WTC11 (cell line): ENCODE measurements at regions not wholly inside any gene's neighbourhood (a gene's known extent, or its start where the extent isn't known, plus 50 kb on each side); places are given as distances from the start of the nearest gene placed in this dataset.

Experiments used
- ATAC-seq: fragments of 200-7000 bp; cut with Tn5 transposase; 2 replicates; pipeline ENCODE4 v1.10.0; 2021; ENCODE audit warnings: mild to moderate bottlenecking, moderate library complexity
- CTCF ChIA-PET: fragments of 300-600 bp; sonication (Branson Sonifier 250); formaldehyde crosslinking; loops from one replicate; lab custom pipeline; 2021; ENCODE audit warnings: antibody characterized with exemption; lab: Charles Lee
- POLR2A ChIA-PET: fragments of 350-600 bp; sonication (Branson Sonifier 250); formaldehyde crosslinking; loops from one replicate; lab custom pipeline; 2021; ENCODE audit warnings: antibody characterized with exemption; lab: Charles Lee
- DNase-seq: peaks from one replicate; pipeline ENCODE4 v3.0.0; 2021; ENCODE audit warnings: low spot score
- H3K27ac Mint-ChIP-seq: 2 replicates; pipeline ENCODE4 v1.8.0; 2021; ENCODE audit warnings: mixed read lengths
- H3K27me3 Mint-ChIP-seq: 2 replicates; pipeline ENCODE4 v1.8.0; 2021; ENCODE audit warnings: low read depth, mild to moderate bottlenecking, moderate library complexity, mixed read lengths
- H3K36me3 Mint-ChIP-seq: 2 replicates; pipeline ENCODE4 v1.8.0; 2021; ENCODE audit warnings: mixed read lengths
- H3K4me1 Mint-ChIP-seq: 2 replicates; pipeline ENCODE4 v1.8.0; 2022; ENCODE audit warnings: mixed read lengths
- H3K4me3 Mint-ChIP-seq: 2 replicates; pipeline ENCODE4 v1.8.0; 2021; ENCODE audit warnings: mild to moderate bottlenecking, moderate library complexity, mixed read lengths
- H3K9me3 Mint-ChIP-seq: 2 replicates; pipeline ENCODE4 v1.8.0; 2021; ENCODE audit warnings: mixed read lengths
- AFF4 ChIP-seq: sonication (generic); formaldehyde crosslinking; IDR thresholded peaks from 2 replicates; pipeline ENCODE4 v1.8.1; 2023; ENCODE audit warnings: mild to moderate bottlenecking, missing genetic modification reagents, borderline replicate concordance
- ARID4B ChIP-seq: sonication (generic); formaldehyde crosslinking; IDR thresholded peaks from 2 replicates; pipeline ENCODE4 v1.8.0; 2023; ENCODE audit warnings: missing genetic modification reagents, mild to moderate bottlenecking, borderline replicate concordance
- ATF1 ChIP-seq: sonication (generic); formaldehyde crosslinking; IDR thresholded peaks from 2 replicates; pipeline ENCODE4 v1.8.1; 2023; ENCODE audit warnings: mild to moderate bottlenecking, moderate library complexity, missing genetic modification reagents
- ATF6 ChIP-seq: sonication (generic); formaldehyde crosslinking; IDR thresholded peaks from 2 replicates; pipeline ENCODE4 v1.8.1; 2023; ENCODE audit warnings: mild to moderate bottlenecking, missing genetic modification reagents
- CREM ChIP-seq: sonication (generic); formaldehyde crosslinking; IDR thresholded peaks from 2 replicates; pipeline ENCODE4 v1.8.1; 2022; ENCODE audit warnings: mild to moderate bottlenecking, missing genetic modification reagents, moderate library complexity
- ELF4 ChIP-seq: sonication (generic); formaldehyde crosslinking; IDR thresholded peaks from 2 replicates; pipeline ENCODE4 v1.8.1; 2022; ENCODE audit warnings: low read depth, mild to moderate bottlenecking, moderate library complexity, missing genetic modification reagents
- EMX1 ChIP-seq: fragments of 250-450 bp; sonication (Bioruptor Pico); IDR thresholded peaks from 2 replicates; pipeline ENCODE4 v1.8.0; 2021; ENCODE audit warnings: mild to moderate bottlenecking
- JAZF1 ChIP-seq: fragments of 250-450 bp; sonication (Bioruptor Pico); IDR thresholded peaks from 2 replicates; pipeline ENCODE4 v1.9.0; 2021; ENCODE audit warnings: moderate library complexity, mild to moderate bottlenecking, inconsistent platforms
- JUN ChIP-seq: sonication (generic); formaldehyde crosslinking; IDR thresholded peaks from 2 replicates; pipeline ENCODE4 v1.8.0; 2023; ENCODE audit warnings: mild to moderate bottlenecking, missing genetic modification reagents
- MAX ChIP-seq: sonication (generic); formaldehyde crosslinking; IDR thresholded peaks from 2 replicates; pipeline ENCODE4 v1.8.0; 2022; ENCODE audit warnings: mild to moderate bottlenecking, missing genetic modification reagents
- NR1H2 ChIP-seq: sonication (generic); formaldehyde crosslinking; IDR thresholded peaks from 2 replicates; pipeline ENCODE4 v1.9.0; 2021; ENCODE audit warnings: mild to moderate bottlenecking, moderate library complexity, missing genetic modification reagents
- NR3C1 ChIP-seq: sonication (generic); formaldehyde crosslinking; conservative IDR thresholded peaks from 2 replicates; pipeline ENCODE4 v1.8.1; 2023; ENCODE audit warnings: low read depth, mild to moderate bottlenecking, missing genetic modification reagents
- SMAD3 ChIP-seq: sonication (generic); formaldehyde crosslinking; IDR thresholded peaks from 2 replicates; pipeline ENCODE4 v1.8.0; 2022; ENCODE audit warnings: missing genetic modification reagents, mild to moderate bottlenecking, borderline replicate concordance
- SMAD4 ChIP-seq: sonication (generic); formaldehyde crosslinking; IDR thresholded peaks from 2 replicates; pipeline ENCODE4 v1.8.0; 2022; ENCODE audit warnings: mild to moderate bottlenecking, missing genetic modification reagents
- ZBTB43 ChIP-seq: sonication (generic); formaldehyde crosslinking; IDR thresholded peaks from 2 replicates; pipeline ENCODE4 v1.8.1; 2023; ENCODE audit warnings: mild to moderate bottlenecking, missing genetic modification reagents
- ZNF232 ChIP-seq: sonication (generic); formaldehyde crosslinking; IDR thresholded peaks from 2 replicates; pipeline ENCODE4 v1.8.0; 2022; ENCODE audit warnings: mild to moderate bottlenecking, missing genetic modification reagents
- ZNF425 ChIP-seq: fragments of 250-450 bp; sonication (Bioruptor Pico); conservative IDR thresholded peaks from 2 replicates; pipeline ENCODE4 v1.9.0; 2021; ENCODE audit warnings: mild to moderate bottlenecking
- ZNF671 ChIP-seq: fragments of 250-450 bp; sonication (Bioruptor Pico); IDR thresholded peaks from 2 replicates; pipeline ENCODE4 v1.8.0; 2021; ENCODE audit warnings: mild to moderate bottlenecking
- ZSCAN18 ChIP-seq: fragments of 250-450 bp; sonication (Bioruptor Pico); IDR thresholded peaks from 2 replicates; pipeline ENCODE4 v2.1.2; 2022; ENCODE audit warnings: mild to moderate bottlenecking, moderate library complexity

- no peaks in the 10 kb centered on the region for H3K27me3 Mint-ChIP-seq
- TF ChIP-seq JUN (CRISPR knock-in tag) (no peak), ZBTB43 (no peak), AFF4 (no peak), ARID4B (CRISPR knock-in tag) (no peak), ELF4 (no peak), NR3C1 (CRISPR knock-in tag) (no peak), ZNF232 (CRISPR knock-in tag) (no peak), JAZF1 (no peak), NR1H2 (CRISPR knock-in tag) (no peak), EMX1 (no peak), MAX (CRISPR knock-in tag) (no peak), ZNF425 (no peak), ATF1 (CRISPR knock-in tag) (no peak), SMAD3 (CRISPR knock-in tag) (no peak), CREM (no peak), ZNF671 (no peak), ZSCAN18 (CRISPR knock-in tag) (no peak), SMAD4 (CRISPR knock-in tag) (no peak), ATF6 (CRISPR knock-in tag) (no peak)
- POLR2A ChIA-PET = no interaction called here
- ATAC-seq = no peak
- no peaks in the 10 kb centered on the region for H3K36me3 Mint-ChIP-seq
- H3K4me3 Mint-ChIP-seq = no peak overlapping the region
- CTCF ChIA-PET = no interaction called here
- peaks cover 7% of the 10 kb centered on the region for H3K9me3 Mint-ChIP-seq
- no peak overlapping the region for H3K27ac Mint-ChIP-seq
- no peaks in the 10 kb centered on the region for H3K4me1 Mint-ChIP-seq
- DNase-seq = no peak
These were observed 136.7 kb upstream of the MOCS2 start for GRCh38 chr5:53246042-53246836.
